ENCODE measurements at regions not wholly inside any gene's neighbourhood (a gene's known extent, or its start where the extent isn't known, plus 50 kb on each side); places are given as distances from the start of the nearest gene placed in this dataset.

DNA sequence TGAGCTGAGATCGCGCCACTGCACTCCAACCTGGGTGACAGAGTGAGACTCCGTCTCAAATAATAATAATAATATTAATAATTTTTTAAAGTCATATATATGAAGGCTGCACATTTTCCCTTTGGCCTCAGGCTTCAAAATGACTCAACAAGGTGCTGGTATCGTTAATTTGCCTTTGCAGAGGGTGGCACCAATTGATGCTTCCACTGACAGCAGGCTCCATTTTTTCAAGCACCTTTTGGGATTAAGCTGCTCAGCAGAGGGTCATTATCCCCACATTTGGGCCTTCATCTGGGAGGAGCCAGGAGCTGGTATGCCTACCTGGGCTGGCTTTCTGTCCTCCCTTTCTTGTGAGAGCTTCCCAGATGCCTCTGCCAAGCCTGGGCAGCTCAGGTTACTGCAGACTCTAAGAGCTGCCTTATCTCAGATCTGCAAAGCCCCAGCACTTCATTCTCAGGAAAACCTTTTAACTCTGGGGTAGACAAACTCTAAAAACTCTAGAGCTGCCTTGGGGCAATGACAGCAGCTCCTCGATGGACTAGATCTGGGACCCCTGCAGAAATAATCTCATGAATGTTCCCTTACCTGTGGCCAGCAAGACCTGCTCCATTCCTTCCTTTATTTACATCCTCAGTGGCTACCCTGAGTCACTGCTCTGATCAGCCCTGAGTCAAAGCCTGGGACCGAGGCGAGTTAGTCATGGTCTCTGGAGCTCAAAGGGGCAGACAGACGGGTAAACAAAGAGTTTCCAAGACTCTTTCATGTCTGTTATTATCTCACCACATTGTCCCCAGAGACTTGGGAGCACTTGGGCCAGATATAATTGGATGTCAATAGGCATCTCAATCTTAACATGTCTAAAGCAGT is 80.0 kb upstream of the EYA2 start:
- peak in 1 of 2 experiments; percentile 37 for DNase-seq

DNA sequence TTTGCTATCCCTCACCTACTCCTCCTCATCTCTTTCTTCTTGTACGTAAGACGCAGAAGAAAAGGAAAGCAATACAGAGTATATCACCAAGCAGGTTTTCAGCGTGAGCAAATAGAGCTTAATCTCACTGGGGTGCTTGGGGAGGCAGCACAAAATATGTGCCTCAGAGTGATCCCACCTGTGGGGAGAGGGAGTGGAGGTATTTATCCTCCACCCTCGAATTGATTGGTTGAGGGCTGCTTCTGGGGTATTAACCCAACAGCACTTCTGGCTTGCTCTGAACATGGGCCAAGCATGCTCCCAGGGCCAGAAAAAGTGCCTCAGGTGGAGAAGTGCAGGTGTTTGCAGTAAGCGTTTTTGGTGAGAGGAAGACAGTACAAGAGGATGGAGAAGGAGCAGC is 78.5 kb upstream of the EYA2 start:
- no peak for DNase-seq

DNA sequence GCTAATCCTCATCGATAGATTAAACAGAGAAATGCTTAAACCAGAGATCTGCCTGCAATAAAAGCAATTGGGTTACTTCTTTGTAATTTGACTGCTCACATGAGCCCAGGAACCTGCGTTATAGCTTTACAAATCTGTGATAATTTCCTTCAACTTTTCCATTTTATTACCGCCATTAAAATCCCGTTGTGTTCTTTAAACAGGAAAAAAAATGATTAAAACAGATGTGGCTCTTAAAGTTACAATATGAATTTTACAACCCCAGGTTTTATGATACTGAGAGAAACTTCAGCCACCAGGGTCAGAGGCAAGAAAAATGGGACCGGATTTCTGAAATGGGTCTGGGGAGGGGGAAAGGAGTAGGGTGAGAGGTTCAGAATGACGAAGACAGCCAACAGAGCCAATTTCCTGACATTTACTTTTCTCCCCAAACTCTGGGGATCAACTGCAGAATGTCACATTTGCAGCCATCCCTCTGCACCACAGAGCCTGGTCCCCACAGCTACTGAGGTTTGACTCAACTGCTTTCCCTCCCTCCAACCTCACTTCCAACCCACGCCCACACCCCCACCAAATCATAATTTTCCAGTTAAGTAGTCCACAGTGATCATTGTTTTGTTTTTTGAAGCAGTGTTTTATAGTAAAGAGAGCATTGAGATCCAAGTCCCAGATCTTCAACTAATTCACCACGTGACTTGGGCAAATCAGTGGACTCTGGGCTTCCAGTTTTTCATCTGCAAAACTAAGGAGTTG is 77.6 kb upstream of the EYA2 start:
- DNase-seq = no peak

GRCh38 chr20:46820682-46821081 is 74.0 kb upstream of the EYA2 start:
- no peak for DNase-seq

DNA sequence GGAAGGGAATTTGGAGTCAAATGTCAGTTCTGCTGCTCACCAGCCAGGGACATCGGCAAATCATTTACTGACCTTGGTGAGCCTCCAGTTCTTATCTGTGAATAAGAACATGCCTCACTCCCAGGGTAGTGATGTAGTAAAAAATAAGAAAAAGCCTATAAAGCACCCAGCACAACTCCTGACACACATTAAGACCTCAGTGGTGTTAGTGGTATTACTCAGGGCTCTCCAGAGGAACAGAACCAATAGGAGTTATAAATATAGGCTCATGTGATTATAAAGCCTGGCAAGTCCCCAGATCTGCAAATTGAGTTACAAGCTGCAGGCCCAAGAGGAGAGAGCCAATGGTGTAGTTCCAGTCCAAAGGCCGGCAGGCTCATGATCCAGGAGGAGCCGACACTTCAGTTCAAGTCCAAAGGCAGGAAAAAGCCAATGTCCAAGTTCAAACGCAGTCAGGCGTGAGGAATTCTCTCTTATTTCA is 71.3 kb upstream of the EYA2 start:
- DNase-seq = no peak

DNA sequence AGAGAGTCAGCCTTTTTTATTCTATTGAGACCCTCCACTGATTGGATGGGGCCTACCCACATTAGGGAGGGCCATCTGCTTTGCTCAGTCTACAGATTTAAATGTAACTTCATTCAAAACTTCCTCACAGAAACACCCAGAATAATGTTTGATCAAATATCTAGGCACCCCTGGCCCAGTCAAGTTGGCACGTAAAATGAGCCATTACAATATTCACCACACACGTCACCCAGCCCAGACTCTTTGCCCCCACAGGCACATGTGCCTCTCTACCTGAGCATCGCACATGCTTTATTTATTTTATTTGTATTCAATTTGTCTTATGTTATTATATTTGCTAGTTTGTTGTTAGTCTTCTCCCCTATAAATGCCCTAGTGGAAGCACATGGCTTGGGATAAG is 70.9 kb upstream of the EYA2 start:
- DNase-seq = no peak

GRCh38 chr20:46826343-46826984 is 68.2 kb upstream of the EYA2 start:
- no peak for DNase-seq

- no peak for DNase-seq
Observed at GRCh38 chr20:46827718-46828458, 66.8 kb upstream of the EYA2 start.

DNA sequence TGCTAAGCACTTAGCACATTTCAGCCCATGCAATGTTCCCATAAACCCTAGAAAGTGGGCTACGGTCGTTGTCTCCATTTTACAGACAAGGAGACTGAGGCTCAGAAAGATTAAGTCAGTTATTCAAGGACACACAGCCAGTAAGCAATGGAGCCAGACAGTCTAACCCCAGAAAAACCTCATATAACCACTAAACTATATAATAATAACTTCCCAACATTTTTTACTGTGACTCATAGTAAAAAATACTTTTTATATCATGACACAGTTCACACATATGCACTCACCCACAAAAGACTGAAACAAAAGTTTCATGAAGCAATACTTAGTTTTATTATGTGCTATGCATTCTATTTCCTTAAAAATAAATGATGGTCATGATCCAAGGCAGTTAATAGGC is 66.2 kb upstream of the EYA2 start:
- DNase-seq = no peak

DNA sequence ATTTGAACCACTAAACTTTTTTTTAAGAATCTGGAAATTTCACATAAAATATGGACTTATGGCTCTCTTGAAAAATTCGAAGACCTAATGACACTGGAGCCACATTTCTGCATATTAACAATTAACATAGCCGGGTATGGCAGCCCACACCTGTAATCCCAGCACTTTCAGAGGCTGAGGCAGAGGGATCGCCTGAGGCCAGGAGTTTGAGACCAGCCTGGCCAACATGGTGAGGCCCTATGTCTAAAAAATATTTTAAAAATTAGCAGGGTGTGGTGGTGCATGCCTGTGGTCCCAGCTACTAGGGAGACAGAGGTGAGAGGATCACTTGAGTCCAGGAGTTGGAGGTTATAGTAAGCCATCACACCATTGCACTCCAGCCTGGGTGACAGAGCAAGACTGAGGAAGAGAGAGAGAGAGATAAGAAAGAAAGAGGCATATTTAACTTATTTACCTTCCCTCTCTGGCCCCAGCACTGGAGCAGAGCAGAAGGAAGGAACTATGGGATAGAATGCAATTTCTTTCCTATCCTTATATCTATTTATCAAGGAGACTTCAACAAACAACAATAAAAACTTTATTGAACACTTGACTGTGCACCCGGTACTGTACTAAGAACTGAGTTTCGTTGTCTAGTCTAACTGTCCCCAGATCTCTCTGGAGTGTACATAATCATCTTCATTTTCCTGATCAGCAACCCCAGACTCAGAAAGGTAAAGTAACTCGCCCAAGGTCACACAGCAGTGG is 63.6 kb upstream of the EYA2 start:
- no peak for DNase-seq

DNA sequence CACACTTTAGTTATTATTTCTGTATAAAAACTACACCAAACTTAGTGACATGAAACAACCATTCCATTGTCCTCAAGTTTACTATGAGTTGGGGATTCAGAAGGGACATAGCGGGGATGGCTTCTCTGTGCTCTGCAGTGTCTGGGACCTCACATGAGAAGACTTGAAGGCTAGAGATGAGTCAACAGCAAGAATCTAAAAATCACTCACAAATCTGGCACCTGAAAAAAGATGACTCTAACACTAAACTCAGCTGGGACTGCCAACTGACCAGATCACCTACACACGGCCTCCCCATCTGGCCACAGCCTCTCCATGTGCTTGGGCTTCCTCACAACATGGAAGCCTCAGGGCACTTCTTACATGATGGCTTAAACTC is 63.0 kb upstream of the EYA2 start:
- no peak for DNase-seq

DNA sequence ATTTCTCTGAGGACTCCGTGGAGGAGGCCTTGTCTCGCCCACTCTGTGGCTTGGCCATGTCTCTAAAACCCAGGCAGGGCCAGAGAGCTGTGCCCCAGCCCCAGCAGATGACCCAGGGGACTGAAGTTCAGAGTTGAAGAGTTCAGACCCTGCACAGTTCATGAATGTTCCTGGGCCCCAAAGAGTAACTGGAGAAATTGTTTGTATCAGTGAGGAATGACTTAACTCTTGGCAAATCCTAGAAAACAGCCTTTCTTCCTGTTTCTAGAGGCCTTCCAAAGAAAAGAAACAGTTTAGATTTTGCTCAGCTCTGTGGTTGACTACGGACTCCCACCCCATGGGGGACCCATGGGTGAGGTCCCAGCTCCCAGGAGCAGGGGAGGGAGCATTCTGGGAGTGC is 62.1 kb upstream of the EYA2 start:
- no peak for DNase-seq

DNA sequence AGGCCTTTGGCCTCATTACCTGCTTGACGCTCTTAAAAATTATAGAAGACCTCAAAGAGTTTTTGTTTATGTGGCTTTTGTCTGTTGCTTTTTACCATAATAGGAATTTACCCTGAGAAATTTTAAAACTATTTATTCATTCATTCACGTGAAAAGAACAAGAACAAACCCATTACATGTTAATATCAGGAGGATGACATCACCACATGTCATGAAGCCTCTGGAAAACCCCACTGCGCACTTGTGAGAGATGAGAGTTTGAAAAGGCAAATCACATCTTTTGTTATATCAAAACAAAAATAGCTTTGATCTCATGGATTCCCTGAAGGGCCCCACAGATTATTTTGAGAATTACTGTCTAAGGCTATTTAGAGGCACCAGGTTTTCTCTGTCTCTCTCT is 61.3 kb upstream of the EYA2 start:
- DNase-seq = no peak

DNA sequence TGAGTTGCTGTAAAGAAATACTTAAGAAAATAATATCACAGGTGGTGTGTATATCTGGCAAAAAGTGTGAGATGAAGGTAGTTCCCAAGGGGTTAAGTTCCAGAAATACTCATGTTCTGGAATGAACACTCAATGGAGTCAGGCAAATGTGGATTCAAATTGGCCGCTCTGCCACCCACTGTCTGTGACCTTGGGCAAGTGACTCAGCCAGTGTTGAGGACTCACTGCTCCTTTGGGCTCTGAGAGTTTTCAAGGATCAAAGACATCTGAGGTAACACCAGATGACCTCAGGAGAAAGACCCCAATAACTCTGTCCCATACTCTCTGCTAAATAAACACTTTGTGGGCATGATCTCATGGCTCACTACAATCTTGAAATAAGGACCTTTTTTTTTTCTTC is 59.2 kb upstream of the EYA2 start:
- no peak for DNase-seq

DNA sequence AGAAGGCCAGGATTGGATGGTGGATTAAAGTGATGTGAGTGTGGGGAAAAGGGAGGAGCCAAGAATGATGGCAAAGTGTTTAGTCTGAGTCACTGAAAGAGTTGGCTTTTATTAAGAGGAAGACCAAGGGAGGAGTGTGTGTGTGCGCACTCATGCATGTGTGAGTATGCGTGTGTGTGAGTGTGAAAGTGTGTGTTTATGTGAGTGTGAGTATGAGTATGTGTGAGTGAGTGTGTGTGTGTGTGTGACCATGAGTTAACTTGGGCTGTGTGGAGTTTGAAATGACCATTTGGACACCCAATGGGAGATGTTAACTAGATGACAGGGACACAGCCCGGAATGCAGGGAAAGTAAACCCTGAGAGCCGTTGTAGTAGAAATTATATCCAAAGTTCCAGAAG is 57.6 kb upstream of the EYA2 start:
- DNase-seq = no peak

DNA sequence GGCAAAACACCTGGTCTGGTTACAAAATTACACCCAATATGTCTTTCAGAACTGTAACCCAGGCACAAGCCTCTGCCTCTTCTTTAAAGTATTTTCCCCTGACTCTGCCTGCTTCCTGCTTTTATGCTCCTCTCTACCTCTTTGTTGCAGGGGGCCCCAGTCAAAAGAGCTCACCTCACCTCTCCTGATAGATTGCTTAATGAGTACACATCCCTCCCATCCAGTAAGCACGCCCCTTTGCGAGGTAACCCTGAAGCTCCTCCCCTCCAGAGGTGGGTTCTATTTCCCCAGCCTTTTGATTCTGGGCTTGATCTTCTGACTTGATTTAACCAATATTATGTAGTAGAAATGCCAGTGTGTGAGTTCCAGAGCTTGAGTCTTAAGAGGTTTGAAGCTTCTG is 56.6 kb upstream of the EYA2 start:
- DNase-seq = no peak

DNA sequence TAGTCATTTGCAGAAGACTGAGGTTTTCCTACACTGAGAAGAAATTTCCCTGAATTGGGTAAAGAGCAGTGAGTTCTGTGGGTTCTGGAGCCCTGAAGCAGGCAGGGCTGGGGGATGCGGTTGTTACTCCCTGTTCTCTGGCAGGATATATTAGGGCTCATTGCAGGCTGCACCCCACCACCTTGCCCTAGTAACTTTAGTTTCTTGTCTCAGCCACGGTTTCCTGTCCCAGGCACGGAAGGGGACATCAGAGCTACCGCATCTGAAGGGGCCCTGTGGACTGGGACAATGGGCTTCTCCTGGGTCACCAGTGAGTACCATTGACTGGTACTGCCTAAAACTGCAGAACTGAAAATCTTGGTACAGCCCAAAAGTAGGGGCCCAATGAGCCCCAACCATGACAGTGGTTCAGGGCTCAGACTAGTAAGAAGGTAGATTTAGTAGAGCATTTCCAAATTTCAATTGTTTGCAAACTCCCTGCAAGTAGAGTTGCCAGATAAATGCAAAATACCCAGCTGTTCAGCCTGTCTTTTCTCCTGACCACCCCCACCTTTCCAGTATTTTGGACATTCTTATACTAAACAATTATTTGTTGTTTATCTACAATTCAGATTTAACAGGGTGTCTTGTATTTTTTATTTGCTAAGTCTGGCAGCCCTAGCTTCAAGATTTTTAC is 54.5 kb upstream of the EYA2 start:
- DNase-seq = no peak

All from NCI-H446 (cell line).